Fibroblast of lung (primary cell): ENCODE measurements at regions not wholly inside any gene's neighbourhood (a gene's known extent, or its start where the extent isn't known, plus 50 kb on each side); places are given as distances from the start of the nearest gene placed in this dataset.

Source experiments
- DNase-seq, 2 donors: peaks; one replicate each; pipeline versions ENCODE4 v3.0.0 to v3.0.0-alpha.2; 2010; ENCODE audit warnings: low read depth in 2 of 2
- H2AFZ ChIP-seq: 2 replicates; pipeline ENCODE4 v1.5.1; 2012; ENCODE audit warnings: low read length, control low read depth, inconsistent platforms
- H3K27ac ChIP-seq: 2 replicates; pipeline ENCODE4 v1.5.1; 2011; ENCODE audit warnings: low read length, control low read depth; ENCODE audit not compliant: insufficient read depth
- H3K27me3 ChIP-seq: 2 replicates; pipeline ENCODE4 v1.5.1; 2011; ENCODE audit warnings: mild to moderate bottlenecking, low read length; ENCODE audit not compliant: control insufficient read depth, insufficient read depth
- H3K36me3 ChIP-seq: 2 replicates; pipeline ENCODE4 v1.5.1; 2011; ENCODE audit warnings: low read length; ENCODE audit not compliant: control insufficient read depth, insufficient read depth
- H3K4me1 ChIP-seq: 2 replicates; pipeline ENCODE4 v1.5.1; 2011; ENCODE audit warnings: low read length; ENCODE audit not compliant: control insufficient read depth, insufficient read depth; ENCODE audit errors: extremely low read depth
- H3K4me2 ChIP-seq: 2 replicates; pipeline ENCODE4 v1.5.1; 2011; ENCODE audit warnings: low read length, control low read depth; ENCODE audit not compliant: insufficient read depth; ENCODE audit errors: extremely low read depth
- H3K4me3 ChIP-seq, 4 experiments: fragments of 200-600 bp in 1 of 4; sonication (generic) in 1 of 4; replicated peaks in 1 of 4; 2 replicates each; pipeline ENCODE4 v1.5.1; 2011 to 2016; ENCODE audit warnings: low read length in 4 of 4, low read depth in 3 of 4, mild to moderate bottlenecking in 3 of 4, control low read depth in 2 of 4, inconsistent platforms in 1 of 4, mixed read lengths in 1 of 4; ENCODE audit not compliant: insufficient read depth in 1 of 4; ENCODE audit errors: control extremely low read depth in 1 of 4
- H3K79me2 ChIP-seq: 2 replicates; pipeline ENCODE4 v1.5.1; 2012; ENCODE audit warnings: mild to moderate bottlenecking, low read length, inconsistent platforms; ENCODE audit not compliant: control insufficient read depth, insufficient read depth
- H3K9ac ChIP-seq: 2 replicates; pipeline ENCODE4 v1.5.1; 2011; ENCODE audit warnings: mild to moderate bottlenecking, low read length, control low read depth; ENCODE audit not compliant: insufficient read depth
- H3K9me3 ChIP-seq: 2 replicates; pipeline ENCODE4 v1.5.1; 2012; ENCODE audit warnings: low read depth, low read length; ENCODE audit not compliant: control insufficient read depth, insufficient read depth
- H4K20me1 ChIP-seq: 2 replicates; pipeline ENCODE4 v1.5.1; 2011; ENCODE audit warnings: low read length; ENCODE audit not compliant: control insufficient read depth, insufficient read depth; ENCODE audit errors: extremely low read depth
- EZH2 ChIP-seq: IDR thresholded peaks from 2 replicates; pipeline ENCODE4 v1.5.1; 2012; ENCODE audit warnings: low read length, control low read depth, mild to moderate bottlenecking; ENCODE audit errors: missing control alignments
- TF ChIP-seq, protein P1 (sequence below), 2 donors: IDR thresholded peaks in 1 of 2; conservative IDR thresholded peaks in 1 of 2; 1 replicate in 1 of 2; 2 replicates in 1 of 2; pipeline ENCODE4 v1.5.1; 2011 to 2012; ENCODE audit warnings: low read length in 2 of 2, control low read depth in 1 of 2, inconsistent platforms in 1 of 2, low read depth in 1 of 2, mild to moderate bottlenecking in 1 of 2

DNA sequence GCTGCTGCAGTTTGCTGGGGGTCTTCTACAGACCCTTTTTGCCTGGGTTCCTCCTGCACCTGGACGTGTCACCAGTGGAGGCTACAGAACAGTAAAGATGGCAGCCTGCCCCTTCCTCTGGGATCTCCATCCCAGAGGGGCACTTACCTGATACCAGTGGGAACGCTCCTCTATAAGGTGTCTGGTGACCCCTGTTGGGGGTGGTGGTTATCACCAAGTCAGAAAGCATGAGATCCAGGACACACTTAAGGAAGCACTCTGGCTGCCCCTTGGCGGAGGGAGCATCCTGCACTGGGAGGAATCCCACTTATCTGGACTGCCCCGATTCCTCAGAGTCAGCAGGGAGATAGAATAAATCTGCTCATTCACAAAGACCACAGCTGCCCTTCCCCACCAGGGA is 218.9 kb upstream of the GALNTL6 start:
- Histone ChIP-seq H3K79me2 (no peaks in the 10 kb centered on the region), H4K20me1 (no peaks in the 10 kb centered on the region), H3K4me3 (no peak overlapping the region), H3K4me2 (no peak overlapping the region), H2AFZ (no peak overlapping the region), H3K4me1 (no peaks in the 10 kb centered on the region), H3K9me3 (no peaks in the 10 kb centered on the region), H3K9ac (no peak overlapping the region), H3K36me3 (no peaks in the 10 kb centered on the region), H3K27ac (no peak overlapping the region), H3K27me3 (no peaks in the 10 kb centered on the region)
- TF ChIP-seq, protein P1, sequence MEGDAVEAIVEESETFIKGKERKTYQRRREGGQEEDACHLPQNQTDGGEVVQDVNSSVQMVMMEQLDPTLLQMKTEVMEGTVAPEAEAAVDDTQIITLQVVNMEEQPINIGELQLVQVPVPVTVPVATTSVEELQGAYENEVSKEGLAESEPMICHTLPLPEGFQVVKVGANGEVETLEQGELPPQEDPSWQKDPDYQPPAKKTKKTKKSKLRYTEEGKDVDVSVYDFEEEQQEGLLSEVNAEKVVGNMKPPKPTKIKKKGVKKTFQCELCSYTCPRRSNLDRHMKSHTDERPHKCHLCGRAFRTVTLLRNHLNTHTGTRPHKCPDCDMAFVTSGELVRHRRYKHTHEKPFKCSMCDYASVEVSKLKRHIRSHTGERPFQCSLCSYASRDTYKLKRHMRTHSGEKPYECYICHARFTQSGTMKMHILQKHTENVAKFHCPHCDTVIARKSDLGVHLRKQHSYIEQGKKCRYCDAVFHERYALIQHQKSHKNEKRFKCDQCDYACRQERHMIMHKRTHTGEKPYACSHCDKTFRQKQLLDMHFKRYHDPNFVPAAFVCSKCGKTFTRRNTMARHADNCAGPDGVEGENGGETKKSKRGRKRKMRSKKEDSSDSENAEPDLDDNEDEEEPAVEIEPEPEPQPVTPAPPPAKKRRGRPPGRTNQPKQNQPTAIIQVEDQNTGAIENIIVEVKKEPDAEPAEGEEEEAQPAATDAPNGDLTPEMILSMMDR (conservative IDR thresholded peaks at IDR 0.05 in 1 of 2, IDR thresholded peaks at IDR 0.05 in 1 of 2; ENCODE audit: low read depth in 1 of 2, low read length in 2 of 2), result no peak
- TF ChIP-seq EZH2, result no peak
- DNase-seq, result no peak

DNA sequence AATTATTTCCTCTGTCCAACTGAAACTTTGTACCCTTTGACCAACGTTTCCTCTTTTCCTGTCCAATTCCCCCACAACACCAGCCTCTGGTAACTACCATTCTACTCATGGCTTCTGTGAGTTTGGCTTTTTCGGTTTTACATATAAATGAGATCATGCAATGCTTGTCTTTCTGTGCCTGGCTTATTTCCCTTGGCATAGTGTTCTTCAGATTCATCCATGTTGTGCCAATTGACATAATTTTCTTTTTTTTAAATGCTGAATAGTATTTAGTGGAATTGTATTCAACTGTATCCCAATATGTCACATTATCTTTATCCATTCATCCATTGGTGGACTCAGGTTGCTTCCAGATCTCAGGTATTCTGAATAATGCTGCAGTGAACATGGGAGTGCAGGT is 222.5 kb upstream of the GALNTL6 start:
- no peaks in the 10 kb centered on the region for H3K4me1 ChIP-seq

DNA sequence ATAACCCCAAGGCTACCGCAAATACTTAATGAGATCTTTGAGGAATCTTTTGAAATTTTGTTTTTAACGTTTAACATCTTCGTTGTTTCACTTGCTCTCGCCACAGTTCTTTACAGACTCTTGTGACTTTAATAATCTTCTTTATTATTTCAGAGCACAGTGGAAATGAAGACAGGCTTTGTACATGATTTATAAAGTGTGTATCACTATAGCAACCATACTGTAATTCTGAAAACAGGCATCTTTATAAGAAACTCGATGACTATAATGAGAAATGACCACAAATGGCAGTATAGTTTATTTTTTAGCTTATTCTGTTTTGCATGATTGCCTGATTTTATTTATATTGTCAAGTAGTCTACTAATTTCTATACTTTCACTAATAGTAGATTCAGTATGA is 224.4 kb upstream of the GALNTL6 start:
- no peaks in the 10 kb centered on the region for H3K4me1 ChIP-seq
- no peaks in the 10 kb centered on the region for H3K9me3 ChIP-seq
- H3K36me3 ChIP-seq, result no peaks in the 10 kb centered on the region
- H3K79me2 ChIP-seq, result no peaks in the 10 kb centered on the region
- no peak overlapping the region for H3K4me3 ChIP-seq
- no peaks in the 10 kb centered on the region for H3K27me3 ChIP-seq
- no peak overlapping the region for H3K9ac ChIP-seq
- TF ChIP-seq, protein P1 (conservative IDR thresholded peaks at IDR 0.05 in 1 of 2, IDR thresholded peaks at IDR 0.05 in 1 of 2; ENCODE audit: low read depth in 1 of 2, low read length in 2 of 2), result no peak
- TF ChIP-seq EZH2, result no peak
- no peak overlapping the region for H3K4me2 ChIP-seq
- DNase-seq, result no peak
- H4K20me1 ChIP-seq, result no peaks in the 10 kb centered on the region
- H2AFZ ChIP-seq, result no peak overlapping the region
- no peak overlapping the region for H3K27ac ChIP-seq

More for the DNA sequence above, 222.5 kb upstream of the GALNTL6 start:
- DNase-seq, result no peak
- no peak overlapping the region for H2AFZ ChIP-seq
- H3K9me3 ChIP-seq, result no peaks in the 10 kb centered on the region
- no peaks in the 10 kb centered on the region for H3K79me2 ChIP-seq
- no peak overlapping the region for H3K4me3 ChIP-seq
- no peak overlapping the region for H3K9ac ChIP-seq
- no peak overlapping the region for H3K4me2 ChIP-seq
- TF ChIP-seq, protein P1 (conservative IDR thresholded peaks at IDR 0.05 in 1 of 2, IDR thresholded peaks at IDR 0.05 in 1 of 2; ENCODE audit: low read depth in 1 of 2, low read length in 2 of 2), result no peak
- no peak for TF ChIP-seq EZH2
- no peaks in the 10 kb centered on the region for H3K27me3 ChIP-seq
- H4K20me1 ChIP-seq, result no peaks in the 10 kb centered on the region
- no peaks in the 10 kb centered on the region for H3K36me3 ChIP-seq
- H3K27ac ChIP-seq, result no peak overlapping the region
